Nucleus accumbens (tissue), 56 donors: ENCODE measurements at regions not wholly inside any gene's neighbourhood (a gene's known extent, or its start where the extent isn't known, plus 50 kb on each side); places are given as distances from the start of the nearest gene placed in this dataset.
A peak's percentile ranks its signal among the peaks of the same experiment; 100 is the strongest.
"Not testable (repeated sequence)": the region's sequence is repeated elsewhere in the genome, so short reads cannot be mapped to it uniquely, and the experiment has no call there.

Experiments used
- DNase-seq, 56 donors: peaks; one replicate each; lab custom pipeline; 2025; lab: John Stamatoyannopoulos, UW

DNA sequence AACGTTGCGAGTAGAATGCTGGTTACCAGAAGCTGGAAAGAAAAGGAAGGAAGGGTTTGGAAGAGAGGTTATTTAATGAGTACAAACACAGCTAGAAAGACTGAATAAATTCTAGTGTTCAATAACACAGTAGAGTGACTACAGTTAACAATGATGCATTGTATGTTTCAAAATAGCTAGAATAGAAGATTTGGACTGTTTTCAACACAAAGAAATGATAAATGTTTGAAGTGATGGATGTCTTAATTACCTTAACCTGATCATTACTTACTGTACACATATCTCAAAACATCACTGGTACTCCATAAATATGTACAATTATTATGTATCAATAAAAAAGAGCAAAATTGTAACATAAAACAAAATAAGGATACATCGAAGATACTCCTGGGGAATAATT is 1221.8 kb upstream of the SEL1L start:
- no peak for DNase-seq

DNA sequence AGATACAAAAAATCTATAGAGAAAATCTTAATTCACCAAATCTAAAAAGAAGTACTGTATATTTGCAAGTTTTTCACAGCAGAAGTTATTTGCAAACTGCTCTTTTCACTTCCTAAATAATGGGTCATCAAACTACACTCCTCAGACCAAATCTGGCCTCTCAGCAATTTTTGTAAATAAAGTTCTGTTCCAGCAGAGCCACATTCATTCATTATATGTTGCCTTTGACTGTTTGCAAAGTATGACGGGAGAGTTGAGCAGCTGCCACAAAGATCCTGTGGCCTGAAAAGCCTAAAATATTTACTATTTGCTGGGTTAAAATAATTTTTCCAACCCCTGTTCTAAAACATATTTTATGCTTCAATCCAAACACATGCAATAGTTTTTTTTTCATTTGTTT is 1222.3 kb upstream of the SEL1L start:
- peak in 6 of 56 donors; percentile 0 to 8 (median 4) for DNase-seq

DNA sequence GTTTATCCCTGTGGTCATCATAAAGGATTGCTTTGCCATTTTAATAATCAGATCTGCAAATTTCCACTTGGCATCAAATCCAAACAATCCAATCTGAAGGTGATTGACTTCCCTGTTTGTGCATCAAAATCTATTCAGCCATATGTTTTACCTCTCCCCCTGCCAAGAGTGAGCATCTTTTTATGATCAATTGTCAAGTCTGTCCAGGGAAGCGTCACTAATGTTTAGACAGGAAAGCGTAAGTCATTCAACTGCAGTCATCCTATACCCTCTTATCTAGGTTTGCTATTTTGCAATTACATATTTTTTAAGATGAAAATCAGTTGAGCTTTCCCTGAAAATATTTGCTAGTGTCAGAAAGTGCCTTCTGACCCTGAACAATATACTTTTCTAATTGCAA is 1224.1 kb upstream of the SEL1L start:
- DNase-seq = no peak

DNA sequence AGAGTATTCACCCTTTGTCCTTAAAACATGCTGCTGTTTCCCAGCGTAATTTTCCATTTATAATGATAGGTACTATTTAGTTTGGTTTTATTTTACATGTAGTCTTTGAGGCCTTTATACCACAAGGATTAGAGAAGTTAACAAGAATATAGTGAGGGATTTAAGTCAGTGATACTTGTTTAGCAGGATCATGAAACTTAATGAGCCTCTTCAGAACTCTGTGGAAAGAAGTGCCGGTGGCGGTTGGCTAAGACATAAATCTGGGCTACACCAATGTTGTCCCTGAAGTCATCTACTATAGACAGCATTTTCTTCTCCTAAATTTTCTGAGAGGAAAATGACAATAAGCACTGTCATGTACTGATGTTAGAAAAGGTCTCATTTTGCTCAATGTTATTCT is 1226.0 kb upstream of the SEL1L start:
- DNase-seq = no peak

DNA sequence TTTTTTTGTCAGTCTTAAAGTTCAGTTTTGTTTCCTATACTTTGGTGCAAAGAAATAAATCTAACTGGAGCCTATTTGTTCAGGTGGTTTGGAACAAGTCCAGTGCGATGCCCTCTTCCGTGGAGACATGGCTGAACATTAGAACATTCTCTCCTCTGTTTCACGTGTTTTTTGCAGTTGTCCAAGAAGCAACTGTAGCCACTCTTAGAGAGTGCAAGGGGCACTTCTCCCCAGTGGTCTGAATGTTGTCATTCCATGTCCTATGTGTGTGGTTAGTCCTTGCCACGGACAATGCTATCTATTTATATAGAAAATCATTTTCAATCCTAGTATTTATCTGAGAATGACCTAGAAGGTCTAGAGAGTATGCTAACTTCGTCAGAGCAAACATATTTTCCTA is 1232.5 kb upstream of the SEL1L start:
- DNase-seq = no peak

DNA sequence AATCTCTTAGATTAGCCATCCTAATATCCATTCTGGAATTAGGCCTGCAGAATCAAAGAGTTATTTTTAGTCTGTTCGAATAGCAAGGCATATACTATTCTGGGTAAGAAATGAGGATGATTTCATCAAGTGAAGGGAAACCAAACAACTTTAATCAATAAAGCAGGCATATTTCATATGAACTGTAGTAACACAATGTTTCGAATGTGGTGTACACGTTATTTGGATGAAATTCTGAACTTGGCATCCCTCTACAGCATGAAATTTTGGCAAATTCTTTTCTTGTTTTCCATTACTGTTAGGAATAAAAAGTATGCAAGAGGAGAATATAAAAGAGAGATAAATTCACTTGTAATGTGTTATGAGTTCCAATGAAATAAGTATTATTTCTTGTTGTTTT is 1233.3 kb upstream of the SEL1L start:
- DNase-seq = no peak

DNA sequence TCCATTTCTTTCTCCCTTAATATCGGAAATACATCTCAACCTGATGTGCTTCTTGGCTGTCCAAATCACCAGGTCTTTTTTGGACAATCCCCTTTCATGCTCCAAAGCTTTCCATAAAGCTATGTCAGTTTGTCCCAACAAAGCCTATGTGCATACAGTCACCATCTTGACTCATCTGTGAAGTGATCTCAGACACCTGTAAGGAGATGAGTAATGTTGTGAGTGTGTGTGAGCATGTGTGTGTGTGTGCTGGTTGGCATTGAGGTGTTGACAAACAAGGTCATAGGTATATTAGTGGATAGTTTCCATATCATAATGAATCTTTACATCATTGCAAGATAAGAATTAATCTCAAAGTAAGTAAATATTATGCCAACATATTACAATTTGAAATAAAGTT is 1243.3 kb upstream of the SEL1L start:
- no peak for DNase-seq

DNA sequence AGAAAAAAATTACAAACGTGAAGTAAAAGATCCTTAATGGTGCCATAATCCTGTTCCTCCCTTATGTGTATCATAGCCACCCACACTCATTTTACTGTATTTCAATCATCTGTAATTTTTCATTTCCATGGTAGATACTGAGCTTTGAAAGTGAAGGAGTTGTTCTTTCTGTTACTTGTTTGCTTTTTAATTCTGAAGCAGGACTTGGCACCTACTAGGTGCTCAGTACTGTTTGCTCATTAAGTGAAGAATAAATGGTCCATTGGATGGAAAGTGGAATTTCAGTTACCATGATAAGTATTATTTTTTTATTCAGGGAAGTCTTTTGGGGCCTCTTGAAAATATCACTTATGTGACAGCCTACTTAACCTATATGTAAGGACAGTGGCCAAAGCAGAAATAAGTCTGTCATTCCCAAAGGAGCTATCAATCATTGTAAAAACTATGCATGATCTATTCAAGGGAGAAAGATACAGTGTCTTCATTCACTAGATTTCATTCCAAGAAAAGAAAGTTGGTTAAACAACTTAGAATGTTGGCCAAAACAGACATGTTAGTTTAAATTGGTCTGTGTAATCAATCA is 1244.4 kb upstream of the SEL1L start:
- DNase-seq = no peak

DNA sequence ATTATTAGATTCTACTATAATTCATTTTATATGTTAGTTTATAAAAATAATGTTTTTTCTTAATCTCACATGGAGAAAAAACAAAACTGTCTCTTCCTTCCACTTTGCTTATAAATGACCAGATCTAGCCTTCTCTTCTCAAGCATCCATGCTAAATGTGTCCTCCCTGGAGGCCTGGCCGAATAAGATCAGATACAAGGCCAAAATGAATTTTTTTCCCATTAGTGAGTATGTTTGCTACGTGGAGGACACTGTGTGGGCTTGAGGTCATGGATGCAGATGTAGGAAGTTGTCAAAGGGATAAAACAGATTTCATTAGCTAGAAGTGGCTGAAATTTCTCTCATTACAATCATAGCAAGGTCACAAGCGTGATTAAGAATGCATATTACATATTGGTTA is 1244.9 kb upstream of the SEL1L start:
- DNase-seq = no peak

DNA sequence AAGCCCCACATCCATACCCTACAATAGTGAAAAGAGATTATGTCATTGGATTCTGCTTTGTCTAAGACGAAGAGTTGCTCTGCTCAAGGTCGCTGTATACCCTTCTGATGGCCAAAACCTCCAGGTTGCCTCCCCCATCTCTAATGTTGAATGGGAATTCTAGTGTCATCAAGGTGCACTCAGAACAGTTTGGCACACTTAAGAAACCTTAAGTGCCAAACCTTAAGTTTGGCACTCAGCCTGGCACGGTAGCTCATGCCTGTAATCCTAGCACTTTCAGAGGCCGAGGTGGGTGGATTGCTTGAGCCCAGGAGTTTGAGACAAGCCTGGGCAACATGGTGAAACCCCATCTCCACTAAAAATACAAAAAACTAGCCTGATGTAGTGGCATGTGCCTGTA is 1245.6 kb upstream of the SEL1L start:
- no peak for DNase-seq

DNA sequence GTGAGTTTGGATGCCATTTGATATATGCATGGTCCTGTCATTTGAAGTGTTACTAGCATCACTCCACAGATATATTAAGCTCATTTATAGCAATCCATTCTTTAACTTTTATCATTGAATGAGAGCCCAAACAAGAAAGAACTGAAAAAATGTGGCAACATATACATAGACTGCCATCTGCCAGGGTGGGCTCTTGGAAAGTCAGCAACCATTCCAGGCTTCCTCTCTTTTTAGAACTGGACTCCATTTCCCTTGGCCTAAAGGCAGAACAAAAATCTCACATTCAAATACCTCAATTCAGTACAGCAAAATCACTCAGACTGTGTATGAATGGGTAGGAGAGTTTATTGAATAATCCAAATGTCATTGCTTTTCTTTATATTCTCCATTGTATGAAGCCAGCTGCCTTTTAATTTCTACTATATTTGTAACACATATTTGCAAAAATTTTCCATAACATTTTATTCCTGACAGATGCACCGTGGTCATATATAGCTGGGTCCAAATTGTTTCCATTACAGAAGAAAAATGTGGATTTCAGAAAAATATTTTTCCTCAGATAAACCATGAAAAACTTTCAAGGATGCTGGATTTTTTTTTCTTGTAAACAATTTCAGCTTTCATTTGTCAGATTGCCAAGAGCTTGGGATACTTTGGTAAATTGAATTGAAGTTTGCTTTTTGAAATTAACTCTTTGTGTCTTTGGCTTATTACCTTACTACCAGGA is 1252.3 kb upstream of the SEL1L start:
- no peak for DNase-seq

DNA sequence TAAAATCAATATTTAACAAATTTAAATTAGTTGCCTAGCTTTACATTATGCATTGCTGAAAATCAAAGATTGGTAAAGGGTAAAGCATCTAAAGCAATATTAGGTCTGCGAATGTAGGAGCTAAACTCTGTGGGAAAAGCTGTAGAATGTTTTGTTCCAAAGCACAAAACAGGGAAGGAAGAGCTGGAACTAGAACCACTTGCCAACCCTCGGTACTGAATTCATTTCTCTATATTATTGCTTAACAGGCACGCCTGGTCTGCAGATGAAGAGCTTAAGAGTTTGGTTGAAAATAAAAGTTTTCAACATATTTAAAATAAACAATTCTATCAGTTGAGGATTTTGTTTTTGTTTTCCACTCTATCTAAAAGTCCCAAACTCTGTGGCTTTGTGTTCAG is 1252.8 kb upstream of the SEL1L start:
- no peak for DNase-seq

DNA sequence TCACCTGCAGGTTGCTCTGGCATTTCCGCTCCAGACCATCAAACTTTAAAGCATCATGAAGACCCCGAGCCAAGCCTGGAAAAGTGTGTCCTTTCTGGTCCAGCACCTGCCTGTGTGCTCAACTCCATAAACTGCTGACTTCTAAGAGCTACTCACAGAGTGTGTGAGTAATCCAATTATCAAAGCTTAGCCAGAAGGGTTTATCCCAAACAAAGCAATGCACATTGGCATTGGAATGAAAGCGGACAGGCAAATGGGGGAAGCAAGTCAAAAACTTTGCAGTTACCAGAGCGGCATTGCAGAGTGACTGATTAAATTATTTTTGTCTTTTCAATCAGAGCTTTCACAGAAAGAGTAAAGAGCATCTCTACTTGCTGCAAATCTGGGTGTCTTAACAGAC is 1262.4 kb upstream of the SEL1L start:
- DNase-seq = no peak

DNA sequence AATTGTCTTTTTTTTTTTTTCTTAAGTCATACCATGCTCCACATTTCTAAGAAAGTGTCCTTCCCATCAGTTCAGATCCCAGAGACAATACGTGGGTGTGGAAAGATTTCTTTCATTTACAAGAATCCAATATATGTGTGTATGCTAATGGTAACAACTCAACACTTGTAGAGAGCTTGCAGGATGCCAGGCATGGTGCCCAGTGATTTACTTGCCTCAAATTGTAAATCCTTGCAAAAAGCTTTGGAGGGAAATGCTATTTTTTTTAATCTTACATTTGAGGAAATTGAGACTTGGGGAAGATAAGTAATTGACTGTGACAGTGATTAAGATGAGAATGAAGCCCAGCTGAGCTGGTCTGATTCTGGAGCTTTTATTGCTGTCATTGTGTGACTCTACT is 1264.6 kb upstream of the SEL1L start:
- no peak for DNase-seq

DNA sequence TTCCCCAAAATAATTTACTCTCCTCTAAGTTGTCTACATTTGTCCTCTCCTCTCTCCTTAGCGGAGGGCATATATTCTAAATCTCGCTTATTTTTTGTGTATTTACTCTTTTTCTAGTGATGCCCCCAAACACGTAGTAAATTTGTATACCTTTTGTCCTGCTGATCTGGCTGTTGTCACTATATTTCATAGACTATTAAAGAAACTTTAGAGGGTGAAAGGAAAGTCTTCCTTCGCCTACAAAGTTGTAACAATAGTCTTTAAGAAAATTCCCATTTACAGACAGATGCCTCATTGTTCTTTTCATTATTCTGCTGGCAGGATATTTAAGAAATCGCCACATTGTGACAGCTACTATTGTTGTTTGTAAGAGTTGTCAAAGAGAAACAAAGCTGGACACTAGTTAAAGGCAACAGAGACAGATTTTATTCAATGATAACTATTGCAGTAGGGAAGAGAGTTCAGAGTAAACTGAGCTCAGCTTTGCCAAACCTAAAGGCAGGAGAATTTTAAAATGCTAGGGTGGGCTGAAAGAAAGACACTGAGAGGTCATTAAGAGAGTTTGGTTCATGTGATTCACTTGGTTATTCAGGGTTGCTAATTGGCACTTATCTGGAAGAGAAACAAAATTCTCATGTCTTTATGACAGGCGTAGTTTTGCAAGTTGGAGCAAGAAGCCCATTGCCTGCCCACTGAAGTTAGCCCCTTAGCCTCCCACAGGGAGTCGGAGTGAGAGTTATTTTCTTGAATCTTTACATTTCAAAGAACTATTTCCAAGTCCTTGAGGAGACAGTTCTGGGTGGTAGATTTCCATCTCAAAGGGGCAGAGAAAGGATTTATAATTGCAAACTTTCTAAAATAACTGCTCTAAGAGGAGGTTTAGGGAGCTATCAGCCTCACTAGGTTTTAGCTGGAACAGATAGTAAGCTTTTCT is 1272.5 kb upstream of the SEL1L start:
- no peak for DNase-seq

DNA sequence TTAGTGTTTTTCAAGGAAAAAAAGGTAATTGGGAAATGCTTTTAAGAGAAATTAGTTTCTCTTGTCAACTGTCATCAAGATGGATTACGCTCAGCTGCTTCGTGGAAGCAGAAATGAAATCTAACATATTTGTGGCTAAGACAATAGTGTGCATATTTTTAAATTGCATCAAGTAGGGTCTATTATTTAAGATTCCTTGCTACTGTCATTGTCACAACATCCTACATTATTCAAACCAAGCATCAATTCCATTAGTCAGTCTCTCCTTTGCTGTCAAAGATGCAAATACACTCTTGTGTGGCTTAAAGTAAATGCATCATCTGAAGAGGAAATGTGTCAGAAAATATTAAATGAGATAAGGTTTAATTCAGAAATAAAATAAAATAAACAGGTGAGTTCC is 1277.6 kb upstream of the SEL1L start:
- no peak for DNase-seq

DNA sequence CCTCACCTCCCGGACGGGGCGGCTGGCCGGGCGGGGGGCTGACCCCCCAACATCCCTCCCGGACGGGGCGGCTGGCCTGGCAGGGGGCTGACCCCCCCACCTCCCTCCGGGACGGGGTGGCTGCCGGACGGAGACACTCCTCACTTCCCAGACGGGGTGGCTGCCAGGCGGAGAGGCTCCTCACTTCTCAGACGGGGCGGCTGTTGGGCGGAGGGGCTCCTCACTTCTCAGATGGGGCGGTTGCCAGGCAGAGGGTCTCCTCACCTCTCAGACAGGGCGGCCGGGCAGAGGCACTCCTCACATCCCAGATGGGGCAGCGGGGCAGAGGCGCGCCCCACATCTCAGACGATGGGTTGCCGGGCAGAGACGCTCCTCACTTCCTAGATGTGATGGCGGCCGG is 1280.7 kb upstream of the SEL1L start:
- not testable (repeated sequence) for DNase-seq

DNA sequence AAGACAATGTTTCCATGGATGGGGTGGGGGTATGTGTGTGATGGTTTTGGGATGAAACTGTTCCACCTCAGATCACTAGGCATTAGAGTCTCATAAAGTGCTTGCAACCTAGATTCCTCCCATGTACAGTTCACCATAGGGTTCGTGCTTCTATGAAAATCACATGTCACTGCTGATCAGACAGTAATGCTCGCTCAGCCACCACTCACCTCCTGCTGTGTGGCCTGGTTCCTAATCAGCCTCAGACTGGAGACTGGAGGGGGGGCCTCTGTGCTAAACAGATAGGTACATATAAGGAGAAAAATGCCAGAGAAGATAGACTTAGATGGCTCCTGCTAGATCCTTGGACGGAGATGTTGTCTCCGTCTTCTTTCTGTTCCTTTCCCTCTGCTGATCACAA is 1296.9 kb upstream of the SEL1L start:
- DNase-seq = no peak

DNA sequence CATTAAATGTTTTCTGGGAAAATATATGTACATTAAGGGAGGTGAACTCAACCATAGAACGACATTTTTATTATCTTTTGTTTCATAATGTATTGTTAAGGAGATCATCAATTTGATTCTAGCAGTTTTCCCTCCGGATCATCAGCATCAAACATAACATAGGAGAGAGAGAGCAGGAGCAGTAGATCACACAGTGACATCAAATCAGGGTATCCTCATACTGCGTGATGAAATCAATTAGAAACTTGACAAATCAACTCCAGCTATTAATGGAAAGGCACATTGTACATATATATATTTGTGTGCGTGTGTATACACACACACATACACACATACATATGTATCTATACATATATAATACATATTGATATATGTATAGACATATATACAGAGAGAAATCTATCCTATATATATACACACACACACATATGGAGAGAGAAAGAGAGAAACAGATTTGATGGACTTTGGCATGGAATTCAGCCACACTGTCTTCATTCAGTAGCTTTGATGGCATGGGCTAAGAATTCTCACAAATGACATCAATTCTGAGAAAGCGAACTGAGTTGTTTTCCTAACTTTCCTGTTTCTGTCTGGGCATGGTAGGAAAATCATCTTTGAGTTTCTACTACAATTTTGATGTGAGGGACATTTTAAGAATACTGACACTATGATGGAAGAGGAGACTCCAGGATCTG is 1302.8 kb upstream of the SEL1L start:
- no peak for DNase-seq

DNA sequence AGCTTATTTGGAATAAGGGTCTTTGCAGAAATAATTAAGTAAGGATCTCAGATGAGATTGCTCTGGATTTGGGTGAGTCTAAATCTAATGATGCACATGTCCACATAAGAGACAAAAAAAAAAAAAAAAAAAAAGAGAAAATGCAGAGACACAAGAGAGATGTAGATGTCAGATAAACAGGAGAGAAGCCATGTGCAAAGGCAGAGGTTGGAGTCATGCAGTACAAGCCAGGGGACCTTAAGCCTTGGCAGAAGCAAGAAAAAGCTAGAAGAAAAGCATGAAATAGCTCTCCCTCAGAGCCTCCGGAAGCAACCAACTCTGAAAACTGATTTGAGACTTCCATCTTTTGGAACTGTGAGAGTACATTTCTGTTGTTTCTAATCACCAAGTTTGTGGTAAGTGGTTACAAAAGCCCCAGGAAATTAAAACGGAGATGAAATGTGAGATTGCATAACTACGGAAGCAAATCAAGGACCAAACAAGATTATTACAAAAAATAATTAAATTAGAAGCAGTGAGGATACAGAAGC is 1304.0 kb upstream of the SEL1L start:
- DNase-seq = no peak

DNA sequence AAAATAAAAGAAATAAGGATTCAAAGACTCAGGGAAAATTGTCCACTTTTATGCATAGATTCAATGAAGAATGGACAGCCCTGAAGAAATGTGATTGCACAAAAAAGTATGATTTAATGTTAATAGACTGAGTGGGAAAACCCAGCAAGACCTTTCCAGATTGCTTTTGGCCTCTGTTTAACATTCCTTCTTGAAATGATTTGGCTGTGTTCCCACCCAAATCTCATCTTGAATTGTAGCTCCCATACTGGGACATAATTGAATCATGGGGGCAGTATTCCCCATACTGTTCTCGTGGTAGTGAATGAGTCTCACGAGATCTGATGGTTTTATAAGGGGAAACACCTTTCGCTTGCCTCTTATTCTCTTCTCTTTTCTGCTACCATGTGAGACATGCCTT is 1316.9 kb upstream of the SEL1L start:
- no peak for DNase-seq
